NOMO-1 treated with dmso at 0.1 percent for 144 hours (cell line): ENCODE measurements at regions not wholly inside any gene's neighbourhood (a gene's known extent, or its start where the extent isn't known, plus 50 kb on each side); places are given as distances from the start of the nearest gene placed in this dataset.

ENCODE experiments used
- DNase-seq: peaks from one replicate; lab custom pipeline; 2025; ENCODE audit not compliant: unreplicated experiment; lab: John Stamatoyannopoulos, UW

GRCh38 chr22:22151308-22151707, 93.3 kb upstream of the VPREB1 start:
- DNase-seq = no peak

- no peak for DNase-seq
Observed at GRCh38 chr22:22150457-22150856, 94.1 kb upstream of the VPREB1 start.

DNA sequence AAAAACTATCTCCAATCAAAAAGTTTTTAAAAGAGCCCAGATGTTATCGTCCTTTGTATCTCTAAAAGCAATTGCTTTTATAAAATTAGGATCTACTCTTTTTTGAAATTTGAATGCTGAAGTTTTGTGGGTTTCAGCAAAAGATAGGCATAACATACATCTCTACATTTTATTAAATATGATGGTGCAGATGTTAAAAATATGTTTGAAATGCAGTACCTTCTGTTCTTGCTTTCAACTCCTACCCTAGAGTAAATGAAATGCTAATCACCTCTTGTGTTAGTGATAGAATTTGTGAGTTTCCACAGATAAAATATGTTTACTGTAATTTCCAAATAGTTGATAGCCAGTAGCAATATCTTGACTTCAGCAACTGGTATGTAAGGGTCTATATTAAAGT, 95.7 kb upstream of the VPREB1 start:
- no peak for DNase-seq

- DNase-seq = no peak
Observed at GRCh38 chr22:22144858-22145257, 99.7 kb upstream of the VPREB1 start.

- no peak for DNase-seq
Observed at GRCh38 chr22:22143448-22143847, 101.1 kb upstream of the VPREB1 start.

DNA sequence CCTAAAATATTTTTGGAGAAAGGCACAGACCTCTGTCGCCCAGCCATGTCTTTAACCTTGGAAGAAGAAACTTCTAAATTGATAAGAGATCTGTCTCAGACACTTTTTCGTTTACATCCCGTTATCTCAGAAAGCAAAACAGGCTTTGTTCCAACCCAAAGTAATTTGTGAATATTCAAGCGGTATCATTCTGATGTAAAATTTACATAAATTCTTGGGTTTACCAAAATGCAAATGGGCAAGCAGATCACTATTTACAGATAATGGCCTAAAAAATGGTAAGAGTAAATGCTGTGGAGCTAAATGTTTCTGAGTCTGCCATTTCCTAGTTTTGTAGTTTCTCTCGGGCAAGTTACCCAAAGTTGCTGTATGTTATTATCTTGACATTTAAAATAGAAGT, 101.9 kb upstream of the VPREB1 start:
- no peak for DNase-seq

DNA sequence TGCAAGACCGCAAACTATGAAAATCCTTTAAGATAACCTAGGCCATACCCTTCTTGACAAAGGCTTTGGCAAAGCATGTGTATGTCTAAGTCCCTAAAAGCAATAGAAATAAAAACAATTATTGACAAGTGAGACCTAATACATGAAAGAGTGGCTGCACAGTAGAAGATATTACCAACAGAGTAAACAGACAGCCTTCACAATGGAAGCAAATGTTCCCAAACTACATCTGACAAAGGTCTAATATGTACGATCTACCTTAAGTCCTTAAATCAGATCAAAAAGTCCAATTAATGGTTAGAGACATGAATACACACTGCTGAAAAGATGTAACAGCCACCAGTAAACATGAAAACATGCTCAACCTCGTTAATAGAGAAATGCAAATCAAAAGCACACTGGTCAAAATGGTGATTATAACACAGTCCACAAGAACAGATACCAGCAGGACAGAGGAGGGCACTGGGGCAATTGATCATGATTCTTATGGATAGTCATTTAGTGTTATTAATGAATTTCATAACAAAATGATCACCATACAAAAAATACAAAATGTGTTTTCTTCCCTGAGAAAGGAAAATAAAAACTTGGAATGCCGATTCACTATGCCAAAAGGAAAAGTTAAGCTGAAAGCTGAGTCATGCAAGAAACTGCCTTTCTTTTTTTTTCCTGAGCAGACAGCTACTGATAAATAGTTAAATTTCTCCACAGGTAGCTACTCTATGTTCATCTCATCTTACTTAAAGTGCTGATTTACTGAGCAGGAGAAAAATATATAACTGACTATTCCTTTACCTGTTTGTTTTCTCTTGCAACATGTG, 102.6 kb upstream of the VPREB1 start:
- DNase-seq = no peak

DNA sequence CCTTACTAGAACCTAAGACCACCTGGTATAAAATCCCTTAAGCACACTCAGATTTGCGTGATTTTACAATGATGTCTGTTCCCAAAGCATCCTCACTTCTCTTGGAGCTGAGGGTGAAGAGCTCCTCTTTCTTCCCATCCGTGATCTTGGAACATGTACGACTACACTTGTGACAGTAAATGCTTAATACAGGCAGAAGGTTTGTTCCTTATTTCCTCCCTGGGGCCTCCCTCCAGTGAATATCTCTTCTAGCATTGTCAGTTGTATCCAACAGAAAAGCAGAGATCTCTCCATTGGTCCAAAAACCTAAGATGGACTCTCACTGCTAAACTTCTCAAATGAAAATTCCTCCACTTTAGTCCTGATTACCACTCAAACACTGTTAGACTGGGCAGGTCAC, 103.6 kb upstream of the VPREB1 start:
- DNase-seq = no peak

DNA sequence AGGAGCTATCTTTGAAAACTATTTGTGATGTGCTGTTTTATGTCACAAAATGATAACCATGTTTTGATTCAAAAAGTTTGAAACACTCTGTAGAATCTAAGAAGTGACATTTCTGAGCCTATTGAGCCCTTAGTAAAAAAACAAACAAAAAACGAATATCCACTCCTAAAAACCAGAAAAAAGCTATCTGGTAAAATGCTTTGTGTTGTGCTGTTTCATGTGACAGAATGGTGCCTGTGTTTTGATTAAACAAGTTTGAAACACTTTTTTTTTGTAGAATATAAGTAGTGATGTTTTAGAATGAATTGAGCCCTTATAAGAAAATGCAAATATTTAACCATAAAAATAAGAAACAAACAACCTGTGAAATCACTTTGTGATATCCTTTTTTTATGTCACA, 105.2 kb upstream of the VPREB1 start:
- DNase-seq = no peak

GRCh38 chr22:22138915-22139314, 105.7 kb upstream of the VPREB1 start:
- DNase-seq = no peak

- DNase-seq = no peak
Observed at GRCh38 chr22:22137891-22138290, 106.7 kb upstream of the VPREB1 start.

GRCh38 chr22:22133910-22134309, 110.7 kb upstream of the VPREB1 start:
- DNase-seq = no peak

GRCh38 chr22:22130953-22131608, 113.5 kb upstream of the VPREB1 start:
- no peak for DNase-seq

DNA sequence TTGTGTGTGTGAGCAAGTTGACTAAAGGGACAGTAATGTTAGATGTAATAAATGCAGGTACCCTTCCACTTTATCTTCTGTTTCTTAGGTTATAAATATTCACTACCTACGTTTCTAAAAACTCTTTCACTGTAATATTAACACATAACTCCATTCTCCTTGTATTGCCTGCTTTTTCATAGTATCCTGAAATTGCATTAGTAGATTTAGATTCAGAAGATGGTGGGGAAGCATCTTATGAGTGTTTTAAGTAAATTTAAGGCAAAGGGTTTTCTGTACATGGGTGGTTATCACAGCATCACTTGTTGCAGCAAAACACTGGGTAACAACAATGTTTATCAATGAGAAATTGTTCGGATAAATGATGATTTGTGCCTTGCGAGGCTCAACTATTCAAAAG, 115.2 kb upstream of the VPREB1 start:
- DNase-seq = no peak

DNA sequence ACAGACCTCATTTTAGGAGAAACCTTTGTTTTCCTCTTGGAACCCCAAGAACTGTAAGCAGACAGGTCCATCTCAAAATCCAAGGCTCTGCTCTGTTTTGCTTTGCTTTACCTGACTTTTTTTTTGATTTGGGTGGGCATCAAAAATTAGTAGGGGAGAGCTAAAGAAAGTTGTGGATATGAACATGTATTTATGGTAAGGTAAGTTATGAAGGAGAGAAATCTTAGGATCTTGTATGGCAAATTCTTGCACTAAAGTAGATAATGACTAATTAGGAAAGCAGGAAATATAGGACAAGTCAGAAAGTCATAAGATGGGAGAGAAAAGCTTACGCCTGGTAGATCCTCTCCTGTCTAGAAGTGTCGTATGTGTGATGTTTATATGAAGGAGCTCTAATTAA, 116.1 kb upstream of the VPREB1 start:
- no peak for DNase-seq

GRCh38 chr22:22127100-22127499, 117.5 kb upstream of the VPREB1 start:
- DNase-seq = no peak

- no peak for DNase-seq
Observed at GRCh38 chr22:22125579-22126468, 118.8 kb upstream of the VPREB1 start.

GRCh38 chr22:22125028-22125578, 119.5 kb upstream of the VPREB1 start:
- no peak for DNase-seq

DNA sequence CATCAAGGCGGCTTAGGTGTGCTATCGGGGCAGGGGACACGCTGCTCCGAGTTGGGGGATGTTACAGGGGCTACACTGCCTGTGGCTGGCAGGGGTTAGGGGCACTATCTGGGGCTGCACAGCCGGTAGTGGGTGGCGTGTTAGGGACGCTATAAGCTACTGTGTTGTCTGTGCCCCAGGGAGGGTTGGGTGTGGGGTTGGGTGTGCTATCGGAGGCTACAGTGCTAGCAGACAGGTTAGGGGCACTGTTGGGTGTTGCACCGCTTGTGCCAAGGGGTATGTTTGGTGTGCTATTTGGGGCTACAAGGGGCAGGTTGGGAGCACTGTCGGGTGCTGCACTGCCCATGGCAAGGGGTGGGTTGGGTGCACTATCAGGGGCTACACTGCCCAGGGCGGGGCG, 120.2 kb upstream of the VPREB1 start:
- DNase-seq = no peak

DNA sequence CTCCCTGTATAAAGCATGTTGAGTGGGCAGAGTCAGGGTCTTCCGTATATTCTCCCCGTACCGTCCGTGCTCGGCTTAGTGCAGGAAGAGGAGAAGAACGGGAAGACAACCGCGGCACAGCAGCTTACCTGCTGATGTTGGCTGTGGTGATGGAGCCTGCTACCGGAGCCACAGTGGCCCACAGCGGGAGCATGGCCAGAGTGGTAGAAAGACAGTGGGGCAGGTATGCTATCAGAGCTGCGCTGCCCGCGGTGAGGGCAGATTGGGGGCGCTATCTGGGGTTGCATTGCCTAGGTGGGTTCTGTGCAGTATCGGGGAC, 120.7 kb upstream of the VPREB1 start:
- no peak for DNase-seq

GRCh38 chr22:22123118-22123959, 121.2 kb upstream of the VPREB1 start:
- no peak for DNase-seq
